ENCODE measurements at regions not wholly inside any gene's neighbourhood (a gene's known extent, or its start where the extent isn't known, plus 50 kb on each side); places are given as distances from the start of the nearest gene placed in this dataset.
A peak's percentile ranks its signal among the peaks of the same experiment; 100 is the strongest.

- TF ChIP-seq POLR2A (IDR thresholded peaks at IDR 0.05; ENCODE audit: low read depth, low read length) = no peak
- no peak for TF ChIP-seq POU2F2 (IDR thresholded peaks at IDR 0.05; ENCODE audit: low read depth, low read length)
- TF ChIP-seq POLR2AphosphoS5 (IDR thresholded peaks at IDR 0.05; ENCODE audit: low read depth, low read length) = no peak
- no peak for TF ChIP-seq PAX5 (IDR thresholded peaks at IDR 0.05; ENCODE audit: insufficient read depth, low read length, severe bottlenecking)
- no peak for TF ChIP-seq TAF1 (IDR thresholded peaks at IDR 0.05; ENCODE audit: low read depth, low read length)
- TF ChIP-seq SPI1 (IDR thresholded peaks at IDR 0.05; ENCODE audit: low read depth, low read length) = no peak
- DNase-seq (ENCODE audit: insufficient read length, low spot score) (no peak), FAIRE-seq (no peak)
Measured at GRCh38 chr2:217106650-217107014, 246.8 kb upstream of the TNP1 start.

GRCh38 chr2:217105733-217106649, 246.1 kb upstream of the TNP1 start:
- DNase-seq (ENCODE audit: insufficient read length, low spot score) (no peak), FAIRE-seq (no peak)
- no peak for TF ChIP-seq POLR2AphosphoS5 (IDR thresholded peaks at IDR 0.05; ENCODE audit: low read depth, low read length)
- TF ChIP-seq POLR2A (IDR thresholded peaks at IDR 0.05; ENCODE audit: low read depth, low read length) = no peak
- TF ChIP-seq POU2F2 (IDR thresholded peaks at IDR 0.05; ENCODE audit: low read depth, low read length) = no peak
- TF ChIP-seq SPI1 (IDR thresholded peaks at IDR 0.05; ENCODE audit: low read depth, low read length) = no peak
- TF ChIP-seq PAX5 (IDR thresholded peaks at IDR 0.05; ENCODE audit: insufficient read depth, low read length, severe bottlenecking) = no peak
- no peak for TF ChIP-seq TAF1 (IDR thresholded peaks at IDR 0.05; ENCODE audit: low read depth, low read length)

GRCh38 chr2:217103752-217104545, 244.1 kb upstream of the TNP1 start:
- FAIRE-seq (no peak), DNase-seq (ENCODE audit: insufficient read length, low spot score) (no peak)
- no peak for TF ChIP-seq SPI1 (IDR thresholded peaks at IDR 0.05; ENCODE audit: low read depth, low read length)
- no peak for TF ChIP-seq PAX5 (IDR thresholded peaks at IDR 0.05; ENCODE audit: insufficient read depth, low read length, severe bottlenecking)
- TF ChIP-seq POLR2AphosphoS5 (IDR thresholded peaks at IDR 0.05; ENCODE audit: low read depth, low read length) = no peak
- no peak for TF ChIP-seq POU2F2 (IDR thresholded peaks at IDR 0.05; ENCODE audit: low read depth, low read length)
- no peak for TF ChIP-seq TAF1 (IDR thresholded peaks at IDR 0.05; ENCODE audit: low read depth, low read length)
- no peak for TF ChIP-seq POLR2A (IDR thresholded peaks at IDR 0.05; ENCODE audit: low read depth, low read length)

GRCh38 chr2:217102956-217103355, 243.1 kb upstream of the TNP1 start:
- TF ChIP-seq POLR2A (IDR thresholded peaks at IDR 0.05; ENCODE audit: low read depth, low read length) (no peak), SPI1 (IDR thresholded peaks at IDR 0.05; ENCODE audit: low read depth, low read length) (no peak), PAX5 (IDR thresholded peaks at IDR 0.05; ENCODE audit: insufficient read depth, low read length, severe bottlenecking) (no peak), POLR2AphosphoS5 (IDR thresholded peaks at IDR 0.05; ENCODE audit: low read depth, low read length) (no peak), TAF1 (IDR thresholded peaks at IDR 0.05; ENCODE audit: low read depth, low read length) (no peak), POU2F2 (IDR thresholded peaks at IDR 0.05; ENCODE audit: low read depth, low read length) (no peak)
- FAIRE-seq (no peak), DNase-seq (ENCODE audit: insufficient read length, low spot score) (no peak)

GRCh38 chr2:217101972-217102371, 242.1 kb upstream of the TNP1 start:
- TF ChIP-seq POU2F2 (IDR thresholded peaks at IDR 0.05; ENCODE audit: low read depth, low read length) (no peak), SPI1 (IDR thresholded peaks at IDR 0.05; ENCODE audit: low read depth, low read length) (peak; percentile 97)
- no peak for FAIRE-seq
- no peak for DNase-seq (ENCODE audit: insufficient read length, low spot score)

- FAIRE-seq (no peak), DNase-seq (ENCODE audit: insufficient read length, low spot score) (no peak)
- no peak for TF ChIP-seq PAX5 (IDR thresholded peaks at IDR 0.05; ENCODE audit: insufficient read depth, low read length, severe bottlenecking)
- no peak for TF ChIP-seq SPI1 (IDR thresholded peaks at IDR 0.05; ENCODE audit: low read depth, low read length)
- no peak for TF ChIP-seq POLR2A (IDR thresholded peaks at IDR 0.05; ENCODE audit: low read depth, low read length)
- no peak for TF ChIP-seq POLR2AphosphoS5 (IDR thresholded peaks at IDR 0.05; ENCODE audit: low read depth, low read length)
- no peak for TF ChIP-seq POU2F2 (IDR thresholded peaks at IDR 0.05; ENCODE audit: low read depth, low read length)
- no peak for TF ChIP-seq TAF1 (IDR thresholded peaks at IDR 0.05; ENCODE audit: low read depth, low read length)
Measured at GRCh38 chr2:217099561-217099960, 239.7 kb upstream of the TNP1 start.

- FAIRE-seq (no peak), DNase-seq (ENCODE audit: insufficient read length, low spot score) (no peak)
- TF ChIP-seq SPI1 (IDR thresholded peaks at IDR 0.05; ENCODE audit: low read depth, low read length) = no peak
- TF ChIP-seq POU2F2 (IDR thresholded peaks at IDR 0.05; ENCODE audit: low read depth, low read length) = no peak
- no peak for TF ChIP-seq POLR2AphosphoS5 (IDR thresholded peaks at IDR 0.05; ENCODE audit: low read depth, low read length)
- no peak for TF ChIP-seq PAX5 (IDR thresholded peaks at IDR 0.05; ENCODE audit: insufficient read depth, low read length, severe bottlenecking)
- no peak for TF ChIP-seq POLR2A (IDR thresholded peaks at IDR 0.05; ENCODE audit: low read depth, low read length)
- no peak for TF ChIP-seq TAF1 (IDR thresholded peaks at IDR 0.05; ENCODE audit: low read depth, low read length)
Measured at GRCh38 chr2:217098435-217098834, 238.6 kb upstream of the TNP1 start.

- TF ChIP-seq POLR2A (IDR thresholded peaks at IDR 0.05; ENCODE audit: low read depth, low read length) = no peak
- TF ChIP-seq POLR2AphosphoS5 (IDR thresholded peaks at IDR 0.05; ENCODE audit: low read depth, low read length) = no peak
- TF ChIP-seq TAF1 (IDR thresholded peaks at IDR 0.05; ENCODE audit: low read depth, low read length) = no peak
- no peak for TF ChIP-seq PAX5 (IDR thresholded peaks at IDR 0.05; ENCODE audit: insufficient read depth, low read length, severe bottlenecking)
- no peak for TF ChIP-seq SPI1 (IDR thresholded peaks at IDR 0.05; ENCODE audit: low read depth, low read length)
- TF ChIP-seq POU2F2 (IDR thresholded peaks at IDR 0.05; ENCODE audit: low read depth, low read length) = no peak
- FAIRE-seq (no peak), DNase-seq (ENCODE audit: insufficient read length, low spot score) (no peak)
Measured at GRCh38 chr2:217097346-217097745, 237.5 kb upstream of the TNP1 start.

GRCh38 chr2:217096474-217097225, 236.8 kb upstream of the TNP1 start:
- FAIRE-seq = no peak
- DNase-seq (ENCODE audit: insufficient read length, low spot score) = no peak
- TF ChIP-seq PAX5 (IDR thresholded peaks at IDR 0.05; ENCODE audit: insufficient read depth, low read length, severe bottlenecking) (no peak), POLR2AphosphoS5 (IDR thresholded peaks at IDR 0.05; ENCODE audit: low read depth, low read length) (no peak), POLR2A (IDR thresholded peaks at IDR 0.05; ENCODE audit: low read depth, low read length) (no peak), SPI1 (IDR thresholded peaks at IDR 0.05; ENCODE audit: low read depth, low read length) (no peak), TAF1 (IDR thresholded peaks at IDR 0.05; ENCODE audit: low read depth, low read length) (no peak), POU2F2 (IDR thresholded peaks at IDR 0.05; ENCODE audit: low read depth, low read length) (no peak)
